PC-9 (cell line): ENCODE measurements at regions not wholly inside any gene's neighbourhood (a gene's known extent, or its start where the extent isn't known, plus 50 kb on each side); places are given as distances from the start of the nearest gene placed in this dataset.

Source experiments
- BruUV-seq: library from RNA; stranded (reverse); fragments of 400-500 nt; replicated peaks from 2 replicates; lab custom pipeline; 2021; lab: Mats Ljungman, UMichigan
- CTCF ChIA-PET: fragments of 300-600 bp; sonication (Branson Sonifier 250); formaldehyde crosslinking; loops from one replicate; lab custom pipeline; 2022; ENCODE audit warnings: antibody characterized with exemption; lab: Charles Lee
- POLR2A ChIA-PET: fragments of 300-600 bp; sonication (Branson Sonifier 250); formaldehyde crosslinking; loops from one replicate; lab custom pipeline; 2022; ENCODE audit warnings: antibody characterized with exemption; ENCODE audit not compliant: unreplicated experiment; lab: Charles Lee
- DNase-seq, 2 experiments: peaks; one replicate each; pipeline versions ENCODE4 v3.0.0 to v3.0.0-alpha.2; 2015 to 2022; ENCODE audit warnings: mixed read lengths in 1 of 2
- H2AFZ ChIP-seq: fragments of 200-600 bp; sonication (generic); 2 replicates; pipeline ENCODE4 v1.8.1; 2017; ENCODE audit warnings: antibody characterized with exemption
- H3F3A ChIP-seq: fragments of 200-600 bp; sonication (generic); 2 replicates; pipeline ENCODE4 v1.8.1; 2017; ENCODE audit warnings: antibody characterized with exemption, mild to moderate bottlenecking, low read depth; ENCODE audit not compliant: insufficient read depth
- H3K27ac ChIP-seq: fragments of 200-600 bp; sonication (generic); 2 replicates; pipeline ENCODE4 v1.6.1; 2016; ENCODE audit warnings: mixed run types
- H3K27me3 ChIP-seq: fragments of 200-600 bp; sonication (generic); 2 replicates; pipeline ENCODE4 v1.6.1; 2016; ENCODE audit warnings: low read depth, mixed run types; ENCODE audit not compliant: insufficient read depth
- H3K36me3 ChIP-seq: fragments of 200-600 bp; sonication (generic); 2 replicates; pipeline ENCODE4 v1.6.1; 2016; ENCODE audit warnings: low read depth, mixed run types
- H3K4me1 ChIP-seq: fragments of 200-600 bp; sonication (generic); replicated peaks from 2 replicates; pipeline ENCODE4 v1.6.1; 2016; ENCODE audit warnings: mixed run types; ENCODE audit not compliant: insufficient read depth
- H3K4me2 ChIP-seq: fragments of 200-600 bp; sonication (generic); 2 replicates; pipeline ENCODE4 v1.6.1; 2017; ENCODE audit warnings: mixed run types
- H3K4me3 ChIP-seq: fragments of 200-600 bp; sonication (generic); 2 replicates; pipeline ENCODE4 v1.6.1; 2016; ENCODE audit warnings: mixed run types
- H3K79me2 ChIP-seq: fragments of 200-600 bp; sonication (generic); 2 replicates; pipeline ENCODE4 v1.6.1; 2017; ENCODE audit warnings: low read depth, mixed run types
- H3K9me2 ChIP-seq: fragments of 200-600 bp; sonication (generic); 2 replicates; pipeline ENCODE4 v1.8.1; 2017; ENCODE audit warnings: mild to moderate bottlenecking; ENCODE audit not compliant: insufficient read depth
- H3K9me3 ChIP-seq: fragments of 200-600 bp; sonication (generic); 2 replicates; pipeline ENCODE4 v1.8.1; 2016; ENCODE audit warnings: low read depth; ENCODE audit not compliant: insufficient read depth
- H4K20me1 ChIP-seq: fragments of 200-600 bp; sonication (generic); 2 replicates; pipeline ENCODE4 v1.8.1; 2017; ENCODE audit not compliant: insufficient read depth
- CTCF ChIP-seq: fragments of 200-600 bp; sonication (generic); conservative IDR thresholded peaks from 2 replicates; pipeline ENCODE4 v1.6.1; 2017; ENCODE audit warnings: mixed run types, antibody characterized with exemption, mild to moderate bottlenecking, moderate library complexity
- EZH2 ChIP-seq: fragments of 200-600 bp; sonication (generic); IDR thresholded peaks from 2 replicates; pipeline ENCODE4 v1.8.0; 2017; ENCODE audit warnings: antibody characterized with exemption, low read depth
- intact Hi-C: fragments of 100-400 bp; cut with micrococcal nuclease; formaldehyde crosslinking; loops from one replicate; pipeline ENCODE4 v1.10.0; 2022; ENCODE audit not compliant: unreplicated experiment

GRCh38 chr2:49780949-49781348 is 626.6 kb upstream of the FSHR start:
- Histone ChIP-seq H3K4me2 (no peak overlapping the region), H3K79me2 (no peaks in the 10 kb centered on the region), H3K9me2 (0 out of 2 replicates have a peak, but pooled peaks cover 5% of the 10 kb centered on the region), H3K27ac (no peak overlapping the region), H3F3A (no peaks in the 10 kb centered on the region), H3K27me3 (no peaks in the 10 kb centered on the region), H2AFZ (no peak overlapping the region), H3K9me3 (no peaks in the 10 kb centered on the region), H3K4me1 (no peaks in the 10 kb centered on the region), H3K36me3 (no peaks in the 10 kb centered on the region), H4K20me1 (no peaks in the 10 kb centered on the region), H3K4me3 (no peak overlapping the region)
- ChIA-PET CTCF (no interaction called here), POLR2A (no interaction called here)
- DNase-seq: no peak
- TF ChIP-seq CTCF (no peak), EZH2 (no peak)
- BruUV-seq: no TSS peak
- intact Hi-C loops: no loop called here

GRCh38 chr2:49772299-49772970 is 618.1 kb upstream of the FSHR start:
- no peak for TF ChIP-seq EZH2
- no peaks in the 10 kb centered on the region for H3K79me2 ChIP-seq
- no peak for DNase-seq
- H3K4me3 ChIP-seq: no peak overlapping the region
- no peak overlapping the region for H3K27ac ChIP-seq
- intact Hi-C loops: no loop called here
- ChIA-PET POLR2A (no interaction called here), CTCF (no interaction called here)
- no peak overlapping the region for H2AFZ ChIP-seq
- no peaks in the 10 kb centered on the region for H3K27me3 ChIP-seq
- H3K4me1 ChIP-seq: no peaks in the 10 kb centered on the region
- no peaks in the 10 kb centered on the region for H3K9me3 ChIP-seq
- H3K9me2 ChIP-seq: no peaks in the 10 kb centered on the region
- H3F3A ChIP-seq: no peaks in the 10 kb centered on the region
- H3K36me3 ChIP-seq: no peaks in the 10 kb centered on the region
- no peaks in the 10 kb centered on the region for H4K20me1 ChIP-seq
- H3K4me2 ChIP-seq: no peak overlapping the region
- BruUV-seq: no TSS peak

DNA sequence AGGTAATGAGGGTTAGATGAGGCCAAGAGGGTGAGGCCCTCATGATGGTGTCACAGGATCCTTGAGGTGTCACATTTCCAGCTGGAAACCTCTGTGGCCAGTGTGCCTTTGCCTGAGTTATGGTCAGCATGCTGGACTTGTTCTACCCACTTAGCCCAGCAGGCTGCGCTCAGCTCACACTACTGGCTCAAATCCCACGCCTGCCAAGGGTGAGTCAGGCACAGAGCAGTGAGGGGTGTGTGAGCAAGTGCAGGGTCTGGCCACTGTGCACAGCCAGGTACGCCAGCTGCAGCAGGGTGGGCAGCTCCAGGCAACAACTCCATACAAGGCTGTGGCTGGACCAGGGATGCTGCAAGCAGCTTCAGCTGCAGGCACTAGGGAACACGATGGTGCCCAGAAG is 616.6 kb upstream of the FSHR start:
- H3K4me1 ChIP-seq: no peaks in the 10 kb centered on the region
- H2AFZ ChIP-seq: no peak overlapping the region
- intact Hi-C loops: no loop called here
- H3K4me2 ChIP-seq: no peak overlapping the region
- H3K9me2 ChIP-seq: no peaks in the 10 kb centered on the region
- TF ChIP-seq CTCF (peak; percentile 54; the same call in 1 of the 2 replicates), EZH2 (no peak)
- no TSS peak for BruUV-seq
- ChIA-PET POLR2A (no interaction called here), CTCF (interaction anchor here (1.0 kb wide), 1 partner anchor 631 kb away, joined by 4 read pairs; no protein-coding TSS in a partner anchor)
- no peaks in the 10 kb centered on the region for H3K36me3 ChIP-seq
- no peaks in the 10 kb centered on the region for H3K79me2 ChIP-seq
- no peak overlapping the region for H3K4me3 ChIP-seq
- H3F3A ChIP-seq: no peaks in the 10 kb centered on the region
- H4K20me1 ChIP-seq: no peaks in the 10 kb centered on the region
- H3K27ac ChIP-seq: no peak overlapping the region
- peak in 1 of 2 experiments; percentile 15 for DNase-seq
- no peaks in the 10 kb centered on the region for H3K27me3 ChIP-seq
- no peaks in the 10 kb centered on the region for H3K9me3 ChIP-seq

DNA sequence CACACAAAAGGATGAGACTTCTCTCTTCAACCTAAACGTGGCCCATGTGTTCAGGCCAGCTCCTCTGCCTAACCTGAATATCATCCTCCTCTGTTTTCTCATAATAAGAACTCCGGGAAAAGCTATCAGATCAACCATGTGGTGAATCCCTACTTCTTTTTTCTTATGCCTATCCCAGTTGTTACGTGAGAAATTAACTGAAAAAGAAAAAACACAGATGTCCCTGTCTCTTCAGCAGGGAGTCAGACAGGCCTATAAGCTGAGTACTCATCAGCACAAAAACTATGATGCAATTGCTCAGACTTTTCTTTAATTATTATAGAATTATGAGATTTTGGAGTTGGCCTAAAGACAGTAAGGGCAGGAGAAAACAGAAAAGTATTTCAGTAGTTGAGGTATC is 613.0 kb upstream of the FSHR start:
- Histone ChIP-seq H3K27me3 (peaks cover 18% of the 10 kb centered on the region; the same call in 1 of the 2 replicates), H3K4me1 (no peaks in the 10 kb centered on the region), H3K9me3 (no peaks in the 10 kb centered on the region), H3K79me2 (no peaks in the 10 kb centered on the region), H3K4me3 (no peak overlapping the region), H3K9me2 (no peaks in the 10 kb centered on the region), H4K20me1 (no peaks in the 10 kb centered on the region), H3K4me2 (no peak overlapping the region), H3K36me3 (no peaks in the 10 kb centered on the region), H3F3A (no peaks in the 10 kb centered on the region), H3K27ac (no peak overlapping the region), H2AFZ (no peak overlapping the region)
- TF ChIP-seq CTCF (no peak), EZH2 (no peak)
- DNase-seq: no peak
- ChIA-PET POLR2A (no interaction called here), CTCF (no interaction called here)
- BruUV-seq: no TSS peak
- intact Hi-C loops: no loop called here
